Neural cell (in vitro differentiated cells): ENCODE measurements at regions not wholly inside any gene's neighbourhood (a gene's known extent, or its start where the extent isn't known, plus 50 kb on each side); places are given as distances from the start of the nearest gene placed in this dataset.

ENCODE experiments used
- EZH2 ChIP-seq: fragments of 200-600, 300-800 bp; shearing (Covaris generic), sonication (generic); IDR thresholded peaks from 2 replicates; pipeline ENCODE4 v1.6.1; 2014; ENCODE audit warnings: antibody characterized with exemption, low read length, borderline replicate concordance, mild to moderate bottlenecking; ENCODE audit not compliant: insufficient read depth, poor library complexity, severe bottlenecking
- MXI1 ChIP-seq: fragments of 450-650 bp; conservative IDR thresholded peaks from 2 replicates; pipeline ENCODE4 v1.6.1; 2014; ENCODE audit warnings: antibody characterized with exemption, mild to moderate bottlenecking; ENCODE audit not compliant: poor library complexity, severe bottlenecking
- TF ChIP-seq, protein P1 (sequence below): fragments of 450-650 bp; IDR thresholded peaks from 2 replicates; pipeline ENCODE4 v1.5.1; 2014; ENCODE audit warnings: antibody characterized with exemption, mild to moderate bottlenecking, moderate library complexity; ENCODE audit not compliant: poor library complexity, severe bottlenecking

DNA sequence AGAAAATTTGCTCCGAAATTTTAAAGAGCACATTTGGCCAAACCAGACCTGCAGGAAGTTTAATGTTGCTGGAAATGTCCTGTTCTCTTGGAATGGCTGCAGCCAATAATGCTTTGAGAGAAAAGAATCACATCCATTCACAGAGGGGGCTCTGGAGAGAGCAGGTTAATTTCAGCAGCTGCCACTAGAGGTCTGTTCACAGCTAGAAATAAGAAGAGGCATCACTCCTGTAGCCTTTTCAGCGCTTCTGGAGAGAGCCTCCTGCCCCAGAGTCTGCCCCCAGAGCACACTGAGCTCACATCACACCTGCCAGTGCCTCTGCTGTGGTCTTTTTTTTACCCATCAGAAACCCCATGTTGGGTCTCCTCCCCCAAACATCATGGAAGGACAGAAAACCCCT lies 124.8 kb upstream of the RAD23B start:
- TF ChIP-seq, protein P1, sequence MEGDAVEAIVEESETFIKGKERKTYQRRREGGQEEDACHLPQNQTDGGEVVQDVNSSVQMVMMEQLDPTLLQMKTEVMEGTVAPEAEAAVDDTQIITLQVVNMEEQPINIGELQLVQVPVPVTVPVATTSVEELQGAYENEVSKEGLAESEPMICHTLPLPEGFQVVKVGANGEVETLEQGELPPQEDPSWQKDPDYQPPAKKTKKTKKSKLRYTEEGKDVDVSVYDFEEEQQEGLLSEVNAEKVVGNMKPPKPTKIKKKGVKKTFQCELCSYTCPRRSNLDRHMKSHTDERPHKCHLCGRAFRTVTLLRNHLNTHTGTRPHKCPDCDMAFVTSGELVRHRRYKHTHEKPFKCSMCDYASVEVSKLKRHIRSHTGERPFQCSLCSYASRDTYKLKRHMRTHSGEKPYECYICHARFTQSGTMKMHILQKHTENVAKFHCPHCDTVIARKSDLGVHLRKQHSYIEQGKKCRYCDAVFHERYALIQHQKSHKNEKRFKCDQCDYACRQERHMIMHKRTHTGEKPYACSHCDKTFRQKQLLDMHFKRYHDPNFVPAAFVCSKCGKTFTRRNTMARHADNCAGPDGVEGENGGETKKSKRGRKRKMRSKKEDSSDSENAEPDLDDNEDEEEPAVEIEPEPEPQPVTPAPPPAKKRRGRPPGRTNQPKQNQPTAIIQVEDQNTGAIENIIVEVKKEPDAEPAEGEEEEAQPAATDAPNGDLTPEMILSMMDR, result peak; percentile 60
- TF ChIP-seq MXI1, result no peak
- TF ChIP-seq EZH2, result no peak
